Hematopoietic multipotent progenitor cell treated with erythropoietin and hydrocortisone succinate and interleukin-3 and kit ligand, for 6 days (in vitro differentiated cells): ENCODE measurements at regions not wholly inside any gene's neighbourhood (a gene's known extent, or its start where the extent isn't known, plus 50 kb on each side); places are given as distances from the start of the nearest gene placed in this dataset.

Source experiments
- DNase-seq: peaks from one replicate; pipeline ENCODE4 v3.0.0-alpha.2; 2015

DNA sequence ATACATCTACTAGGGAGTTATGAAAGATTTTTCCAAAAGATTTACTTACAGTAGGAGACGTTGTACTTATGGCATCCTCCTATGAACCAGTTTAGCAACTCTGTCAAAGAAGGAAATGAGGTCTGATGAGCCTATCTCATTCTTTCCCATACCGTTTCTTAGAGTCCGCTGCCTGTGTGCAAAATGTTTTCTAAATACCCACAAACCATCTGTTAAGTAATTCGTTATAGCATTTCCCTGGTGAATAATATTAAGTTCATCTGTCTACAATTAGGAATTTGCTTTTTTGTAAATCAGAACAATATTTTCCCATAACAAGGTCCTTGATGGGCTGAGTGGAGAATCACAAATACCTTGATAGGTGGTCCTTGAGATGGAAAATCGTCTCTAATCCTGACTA lies 178.8 kb upstream of the TMTC4 start:
- DNase-seq = no peak

- no peak for DNase-seq
Observed at GRCh38 chr13:100852146-100852545, 177.6 kb upstream of the TMTC4 start.

DNA sequence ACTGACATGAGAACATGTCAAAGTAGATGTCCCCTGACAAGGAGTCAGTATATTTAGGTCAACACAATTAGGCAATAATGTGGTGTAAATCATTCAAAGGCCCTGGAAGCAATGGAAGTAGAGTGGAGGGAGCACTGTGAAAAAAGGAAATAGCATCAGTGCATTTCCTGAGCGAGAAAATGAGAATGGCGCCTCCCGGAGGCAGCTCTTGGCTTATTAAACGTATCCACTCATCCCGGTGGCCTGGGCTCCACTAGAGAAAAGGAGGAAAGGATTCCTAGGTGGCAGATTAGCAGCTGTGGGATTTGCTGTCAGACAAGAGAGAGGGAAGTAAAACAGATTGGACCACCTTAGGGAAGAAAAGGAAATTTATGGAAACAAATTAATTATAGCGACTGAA lies 173.7 kb upstream of the TMTC4 start:
- no peak for DNase-seq

GRCh38 chr13:100845128-100845757 lies 170.6 kb upstream of the TMTC4 start:
- no peak for DNase-seq

DNA sequence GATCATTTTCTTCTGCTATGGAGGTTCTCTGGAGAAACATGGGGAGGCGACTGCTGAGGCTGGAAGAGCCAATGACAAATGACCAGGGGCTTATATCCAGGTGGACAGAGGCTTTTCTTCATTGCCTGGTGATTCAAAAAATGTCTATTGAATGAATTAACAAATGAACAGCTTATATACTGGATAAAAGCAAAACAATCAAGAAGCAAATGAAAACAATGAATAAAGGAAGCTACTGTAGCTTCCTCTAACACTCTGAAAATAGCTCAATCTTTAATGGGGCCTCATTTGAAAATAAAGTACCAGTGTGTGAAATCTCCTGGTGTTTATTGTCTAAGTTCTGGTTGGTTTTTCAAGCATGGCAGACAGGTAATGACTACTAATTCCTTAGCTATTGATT lies 167.5 kb upstream of the TMTC4 start:
- no peak for DNase-seq

- no peak for DNase-seq
Observed at GRCh38 chr13:100838387-100838786, 163.8 kb upstream of the TMTC4 start.

GRCh38 chr13:100837631-100838030 lies 163.0 kb upstream of the TMTC4 start:
- DNase-seq = no peak

DNA sequence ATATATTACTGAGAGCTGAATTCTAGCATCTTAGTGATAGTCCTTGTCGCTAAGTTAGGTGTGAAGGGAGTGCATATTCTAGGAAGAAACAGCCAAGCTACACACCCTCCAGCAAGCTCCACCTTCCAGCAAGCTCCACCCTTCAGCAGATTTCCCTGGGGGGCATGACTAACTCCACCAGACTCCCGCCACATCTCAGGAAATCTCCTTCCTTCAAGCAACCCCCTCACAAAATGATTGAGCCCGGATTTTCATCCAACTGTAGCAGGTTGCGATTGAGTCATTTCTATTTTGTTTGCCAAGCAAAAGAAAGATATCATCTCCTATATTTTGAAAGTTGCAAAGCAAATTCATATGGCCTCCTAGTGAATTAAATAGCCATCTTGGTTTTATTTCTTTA lies 162.1 kb upstream of the TMTC4 start:
- DNase-seq = no peak

DNA sequence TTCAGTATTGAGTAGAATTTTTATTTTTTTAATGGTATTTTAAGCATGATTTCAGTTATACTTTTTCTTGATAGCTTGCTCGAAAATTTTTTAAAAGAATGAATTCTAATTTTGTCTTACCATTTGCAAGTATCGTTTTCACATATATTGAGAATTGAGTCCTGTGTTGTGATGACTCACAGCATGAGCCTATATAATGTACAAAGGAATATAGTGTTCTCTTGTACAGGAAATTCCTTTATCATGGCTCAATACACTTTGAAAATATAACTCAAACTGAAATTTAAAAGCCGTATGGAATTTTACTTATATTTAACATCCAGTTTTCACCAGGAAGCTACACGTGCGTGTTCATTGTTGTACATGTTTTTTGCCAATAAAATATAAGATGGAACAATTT lies 161.1 kb upstream of the TMTC4 start:
- no peak for DNase-seq

DNA sequence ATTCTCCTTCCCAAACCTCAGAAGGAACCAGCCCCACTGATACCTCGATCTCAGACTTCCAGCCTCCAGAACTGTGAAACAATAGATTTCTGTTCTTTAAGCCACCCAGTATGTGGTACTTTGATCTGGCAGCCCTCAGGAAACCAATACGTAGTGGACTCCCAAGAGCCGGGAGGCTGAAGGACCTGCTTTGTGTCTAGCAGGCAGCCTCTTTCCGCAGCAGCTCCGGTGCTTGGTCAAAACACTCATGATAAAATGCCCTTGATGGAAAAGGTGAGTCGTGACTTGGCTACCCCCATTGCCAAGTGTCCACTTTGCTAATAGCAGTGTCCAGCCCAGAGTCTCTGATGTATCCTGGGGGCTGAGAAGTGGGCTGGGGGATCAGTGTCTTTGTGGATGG lies 158.8 kb upstream of the TMTC4 start:
- no peak for DNase-seq

DNA sequence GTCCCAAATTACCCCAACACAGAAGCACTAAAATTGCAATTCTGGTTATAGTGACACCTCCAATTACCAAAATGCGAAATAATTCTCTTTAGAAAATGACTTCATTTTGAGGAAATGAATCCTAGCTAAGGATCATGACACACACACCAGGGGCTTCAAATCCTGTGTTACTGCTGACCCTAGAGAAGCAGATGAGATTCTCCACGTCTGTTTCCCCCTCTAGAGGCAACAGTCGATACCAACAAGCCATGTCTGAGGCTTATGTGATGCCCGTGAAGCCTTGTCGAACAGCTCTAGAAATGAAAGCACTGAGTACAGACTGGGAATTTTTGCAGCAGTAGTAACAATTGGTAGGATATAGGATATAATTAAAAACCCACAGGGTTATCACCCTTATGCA lies 153.6 kb upstream of the TMTC4 start:
- DNase-seq = no peak

DNA sequence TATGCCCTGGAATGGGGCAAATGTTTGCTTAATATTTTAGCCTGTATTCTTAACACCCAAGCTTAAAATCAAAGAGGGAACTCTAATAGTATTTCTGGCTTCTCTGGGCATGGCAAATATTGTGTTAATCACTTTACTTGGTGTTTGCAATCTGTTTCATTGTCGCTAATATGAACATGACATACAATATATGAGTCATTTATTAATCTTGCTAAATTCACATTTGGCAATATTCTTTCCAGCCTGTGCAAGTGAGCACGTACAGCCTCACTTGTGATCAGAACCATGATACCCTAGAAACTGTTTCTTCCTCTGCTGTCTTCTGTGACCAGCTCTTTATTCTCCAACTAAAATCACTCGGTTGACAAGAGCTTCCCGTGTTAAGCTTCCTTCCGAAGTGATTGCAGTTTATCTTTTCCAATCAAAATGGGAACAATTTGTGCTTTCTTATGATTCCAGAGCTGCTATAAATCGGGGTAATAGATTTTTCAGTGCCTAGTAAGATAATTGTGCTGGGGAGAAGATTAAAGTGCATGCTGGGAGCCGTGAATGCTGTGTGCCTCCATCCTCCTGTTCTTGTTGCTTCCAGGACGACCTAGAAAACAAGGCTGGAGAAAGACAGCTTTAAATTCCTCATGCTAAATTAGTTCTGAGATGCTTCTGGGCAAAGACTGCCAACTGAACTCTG lies 153.0 kb upstream of the TMTC4 start:
- no peak for DNase-seq

DNA sequence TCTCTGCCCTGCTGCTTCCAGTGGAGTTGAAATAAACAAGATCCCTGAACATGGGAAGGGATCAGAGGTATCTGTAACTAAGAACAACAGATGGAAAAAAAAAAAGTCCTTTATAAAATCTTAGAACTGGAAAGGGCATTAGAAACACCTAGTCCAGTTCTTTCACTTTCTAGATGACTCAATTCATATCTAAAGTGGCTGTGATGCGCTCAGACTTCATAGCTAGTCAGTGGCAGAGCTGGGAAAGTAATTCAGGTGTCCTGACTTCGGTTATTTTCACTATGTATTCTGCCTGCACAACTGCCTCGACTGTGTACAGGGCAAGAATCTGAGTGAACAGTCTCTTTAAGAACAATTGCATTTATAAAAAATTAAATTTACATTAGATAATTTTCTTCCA lies 151.8 kb upstream of the TMTC4 start:
- DNase-seq = no peak

DNA sequence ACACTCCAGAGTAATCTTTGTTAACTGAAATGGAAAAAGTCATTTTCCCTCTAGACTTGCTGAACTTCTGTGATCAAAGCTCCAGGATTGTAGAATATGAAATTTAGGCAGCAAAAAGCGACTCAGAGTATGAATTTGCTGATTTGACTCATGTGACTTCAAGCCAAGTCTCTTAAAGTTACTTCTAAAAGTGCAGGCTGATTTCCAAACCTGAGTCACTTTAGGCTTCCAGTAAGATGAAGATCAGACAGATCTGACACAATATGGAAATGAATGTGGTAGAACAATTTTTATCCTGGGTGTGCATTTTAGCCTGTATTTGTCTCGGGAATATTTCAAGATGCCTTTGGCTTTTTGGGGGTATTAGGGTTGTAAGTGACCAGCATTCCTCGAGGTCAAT lies 151.0 kb upstream of the TMTC4 start:
- DNase-seq = no peak

DNA sequence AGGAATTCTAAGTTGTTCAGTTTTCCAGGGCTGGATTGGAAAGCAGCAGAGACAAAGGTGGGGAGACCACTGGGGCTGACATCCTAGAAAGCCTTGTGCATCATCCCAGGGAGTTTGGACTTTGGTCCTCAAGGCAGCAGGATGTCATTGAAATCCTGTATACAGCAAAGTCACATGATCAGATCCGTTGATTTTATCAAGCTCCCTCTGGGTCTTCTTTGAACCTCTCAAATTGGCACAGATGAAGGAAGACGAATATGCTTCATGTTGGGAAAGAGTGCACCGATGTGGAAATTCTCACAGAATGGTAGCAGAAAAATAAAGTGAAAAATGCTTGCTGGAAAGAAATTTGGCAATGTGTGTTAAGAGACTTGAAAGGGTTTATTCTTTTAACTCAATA lies 149.8 kb upstream of the TMTC4 start:
- DNase-seq = no peak

- no peak for DNase-seq
Observed at GRCh38 chr13:100823448-100823847, 148.9 kb upstream of the TMTC4 start.

- DNase-seq = no peak
Observed at GRCh38 chr13:100822871-100823443, 148.4 kb upstream of the TMTC4 start.

DNA sequence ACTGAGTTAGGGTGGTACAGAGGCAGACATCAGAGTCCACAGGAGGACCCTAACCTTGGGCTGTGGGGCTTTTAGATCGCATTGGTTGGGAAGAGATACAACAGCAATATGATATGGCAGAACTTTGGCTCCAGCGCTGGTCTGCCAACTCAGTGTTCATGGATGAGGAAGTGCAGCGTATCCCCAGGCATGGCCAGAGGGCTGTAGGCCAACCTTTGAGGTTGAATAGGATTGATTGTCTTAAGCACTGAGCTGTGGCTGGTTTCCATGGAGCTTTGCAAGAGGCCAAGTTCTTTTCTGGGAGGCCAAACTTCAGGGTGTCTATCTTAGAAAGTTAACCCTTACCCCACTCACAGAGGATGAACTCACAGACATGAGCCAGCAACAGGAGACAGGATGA lies 144.1 kb upstream of the TMTC4 start:
- DNase-seq = no peak

- DNase-seq = no peak
Observed at GRCh38 chr13:100817928-100818327, 143.3 kb upstream of the TMTC4 start.

GRCh38 chr13:100815476-100816046 lies 141.0 kb upstream of the TMTC4 start:
- DNase-seq = no peak

- DNase-seq = no peak
Observed at GRCh38 chr13:100812982-100813584, 138.5 kb upstream of the TMTC4 start.

DNA sequence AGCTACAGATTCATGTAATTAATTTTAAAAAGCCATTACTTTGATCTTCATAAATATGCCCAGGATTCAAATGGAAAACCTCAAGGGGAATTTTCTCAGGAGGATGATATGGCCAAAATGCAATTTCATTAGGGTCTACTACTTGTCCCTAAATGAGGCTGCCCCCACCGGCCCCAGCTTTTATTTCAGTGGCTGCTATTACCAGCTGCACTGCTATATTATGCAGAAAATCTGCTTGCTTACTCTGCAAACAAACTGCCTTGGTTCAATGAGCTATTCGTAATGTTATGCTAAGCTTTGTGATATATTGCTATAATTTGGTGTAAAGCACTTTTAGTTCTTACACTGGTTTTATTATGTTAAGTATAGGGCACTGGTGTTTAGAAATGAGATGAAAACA lies 137.3 kb upstream of the TMTC4 start:
- no peak for DNase-seq

DNA sequence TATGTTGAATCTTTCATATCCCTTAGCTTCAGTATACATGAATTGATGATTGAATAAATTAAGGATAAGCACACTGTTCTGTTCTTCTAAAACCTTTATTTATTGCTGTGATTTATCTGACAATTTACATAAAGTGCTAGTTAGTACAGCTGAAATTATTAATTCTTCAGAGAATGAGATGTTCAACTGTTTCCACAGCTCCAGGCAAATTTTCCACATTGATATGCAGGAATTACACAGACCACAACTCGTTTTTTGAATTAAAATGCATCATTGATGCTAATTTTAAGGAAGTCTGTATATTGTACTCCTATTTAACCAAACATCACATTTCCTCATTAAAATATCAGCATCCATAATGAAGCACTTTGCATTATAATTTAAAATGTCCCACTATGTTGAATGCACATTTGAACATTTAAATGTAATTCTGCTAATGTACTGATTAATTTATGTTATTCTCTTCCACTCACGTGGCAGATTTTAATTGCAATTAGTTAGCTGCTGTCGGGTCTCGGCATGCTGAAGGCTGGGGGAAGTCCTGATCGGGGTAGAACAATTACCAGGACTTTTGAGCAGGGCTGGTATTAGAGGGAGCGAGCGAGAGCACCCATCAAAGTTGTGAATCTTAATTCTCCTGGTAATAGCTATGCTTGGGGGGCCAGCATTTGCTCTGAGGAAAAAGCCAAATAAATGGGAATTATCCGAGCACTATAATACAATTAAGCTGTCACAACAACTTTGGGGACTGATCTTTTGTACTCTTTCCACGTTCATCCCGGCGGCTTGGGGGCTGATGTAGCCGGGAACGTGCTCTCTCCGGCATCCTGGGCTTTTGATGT lies 136.7 kb upstream of the TMTC4 start:
- DNase-seq = no peak
